ENCODE measurements at regions not wholly inside any gene's neighbourhood (a gene's known extent, or its start where the extent isn't known, plus 50 kb on each side); places are given as distances from the start of the nearest gene placed in this dataset.
"Not testable (repeated sequence)": the region's sequence is repeated elsewhere in the genome, so short reads cannot be mapped to it uniquely, and the experiment has no call there.

DNA sequence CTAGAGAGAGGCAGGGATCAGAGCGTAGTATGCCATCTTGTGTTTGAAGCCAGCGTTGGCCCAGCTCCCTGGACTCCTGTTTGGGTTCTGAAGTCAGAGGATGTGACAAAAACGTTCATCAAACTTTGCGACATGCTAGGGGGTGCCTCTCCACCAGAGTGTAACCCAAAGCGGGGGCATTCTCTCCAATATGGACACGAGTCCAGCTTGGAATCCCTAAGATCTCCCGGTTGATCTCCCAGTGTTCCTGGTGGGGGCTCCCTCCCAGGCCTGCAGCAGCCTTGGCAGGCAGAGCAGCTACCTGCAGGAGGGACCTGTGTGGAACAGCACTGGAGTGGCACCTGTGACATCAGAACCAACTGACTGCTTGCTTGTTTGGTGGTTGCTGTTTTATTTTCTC lies 218.8 kb upstream of the ECI2 start:
- DNase-seq (ENCODE audit: low read depth) = no peak

DNA sequence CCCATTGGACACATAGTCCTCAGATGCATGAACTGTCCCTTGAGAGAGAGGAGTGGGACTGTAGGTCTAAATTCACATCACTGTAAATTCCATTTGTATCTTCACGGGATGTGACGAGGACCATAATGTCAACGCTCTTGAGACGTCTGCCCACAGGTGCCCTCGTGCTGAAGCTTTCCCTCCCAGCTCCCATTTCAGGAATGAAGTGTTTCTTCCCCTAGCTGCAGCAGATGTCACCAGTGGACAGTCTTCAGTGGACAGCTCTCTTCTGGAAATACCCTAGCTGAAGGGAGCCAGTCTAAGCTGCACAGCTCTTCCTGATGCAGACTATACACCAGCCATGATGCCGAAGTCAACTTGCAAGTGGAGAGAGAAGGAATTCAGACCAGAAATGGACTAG lies 217.4 kb upstream of the ECI2 start:
- DNase-seq (ENCODE audit: low read depth) = no peak

DNA sequence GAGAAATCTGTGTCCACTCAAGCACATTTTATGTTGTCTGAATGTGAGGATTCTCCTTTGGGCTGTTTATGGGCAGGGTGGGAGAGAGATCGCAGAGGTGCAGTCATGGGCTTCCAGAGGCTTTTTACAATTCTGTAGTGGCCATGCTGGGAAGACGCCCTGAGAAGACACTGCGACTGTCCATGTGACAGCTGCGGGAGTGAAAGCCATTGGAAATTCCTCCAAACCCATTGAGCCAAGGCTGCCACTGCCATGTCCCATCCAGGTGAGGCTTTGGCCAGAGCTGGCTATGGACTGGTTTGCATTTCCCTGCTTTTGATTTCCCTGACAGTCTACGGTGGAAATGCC lies 216.9 kb upstream of the ECI2 start:
- no peak for DNase-seq (ENCODE audit: low read depth)

DNA sequence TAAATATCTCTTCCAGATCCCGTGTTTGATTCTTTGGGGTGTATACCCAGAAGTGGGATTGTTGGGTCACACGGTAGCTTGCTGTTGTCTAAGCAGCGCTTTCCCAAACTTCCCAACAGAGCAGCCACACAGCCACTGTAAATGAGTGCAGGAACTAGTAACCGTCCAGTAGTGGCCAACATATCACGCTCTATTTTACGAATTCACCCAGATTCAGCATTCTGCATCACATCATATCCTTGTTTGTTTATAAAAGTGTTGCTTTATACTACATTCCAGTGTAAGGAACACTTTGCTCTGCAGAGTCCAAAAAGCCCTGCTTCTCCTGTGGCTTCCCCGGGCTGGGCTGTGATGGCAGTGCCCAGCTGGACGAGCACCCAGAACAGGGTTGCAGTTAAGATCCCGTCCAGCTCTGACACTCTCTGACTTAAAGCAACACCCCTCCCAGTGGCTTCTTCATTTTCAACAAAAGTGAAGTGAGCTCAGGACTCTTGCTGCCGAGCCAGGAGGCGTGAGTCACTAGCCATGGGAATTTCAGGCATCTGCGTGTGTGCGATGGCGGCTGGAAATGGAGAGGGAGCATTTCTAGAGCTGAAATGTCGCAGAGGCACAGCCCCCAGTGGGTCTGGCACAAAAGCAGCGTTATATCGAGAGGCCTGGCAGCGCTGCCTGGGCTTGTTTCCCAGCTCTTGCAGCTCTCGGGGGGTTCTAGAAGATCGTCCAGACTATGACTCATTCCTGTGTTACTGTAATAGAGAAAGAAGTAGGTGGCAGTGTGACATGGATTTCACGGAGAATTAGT lies 216.3 kb upstream of the ECI2 start:
- DNase-seq (ENCODE audit: low read depth) = no peak

DNA sequence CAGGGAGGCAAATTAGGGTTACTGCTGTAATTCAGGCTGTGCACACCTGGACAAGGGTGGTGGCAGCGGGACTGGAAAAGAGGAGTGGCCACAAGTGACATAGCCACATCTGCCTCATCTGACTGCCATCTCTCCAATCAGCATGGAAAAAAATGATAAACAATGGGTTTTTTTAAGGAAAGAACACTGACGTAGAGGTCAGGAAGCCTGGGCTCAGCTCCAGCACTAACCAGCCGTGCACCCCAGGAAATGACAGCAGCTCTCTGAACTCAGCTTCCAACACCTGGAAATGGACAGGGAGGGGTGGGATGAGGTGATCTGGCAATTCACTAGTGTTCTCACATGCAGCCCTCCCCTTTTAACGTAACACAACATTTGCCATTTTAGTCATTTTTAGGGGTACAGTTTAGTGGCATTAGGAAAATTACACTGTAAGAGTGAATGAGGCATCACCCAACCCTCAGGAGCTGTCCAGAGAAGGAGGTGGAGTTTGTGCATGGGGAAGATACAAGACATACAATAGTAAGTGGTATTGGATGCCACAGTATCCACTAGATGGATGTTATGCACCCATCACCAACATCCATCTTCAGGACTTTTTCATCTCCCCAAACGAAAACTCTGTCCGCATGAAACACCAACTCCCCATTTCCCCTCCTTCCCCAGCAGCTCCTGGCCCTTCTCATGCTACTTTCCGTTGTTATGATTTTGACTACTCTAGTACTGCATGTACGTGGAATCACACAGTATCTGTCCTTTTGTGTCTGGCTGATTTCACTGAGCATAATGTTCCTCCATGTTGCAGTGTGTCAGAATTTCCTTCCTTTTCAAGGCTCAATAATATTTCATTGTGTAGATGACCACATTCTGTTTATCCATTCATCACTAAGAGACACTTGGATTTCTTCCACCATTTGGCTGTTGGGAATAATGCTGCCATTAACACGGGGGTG lies 215.5 kb upstream of the ECI2 start:
- DNase-seq (ENCODE audit: low read depth) = no peak

DNA sequence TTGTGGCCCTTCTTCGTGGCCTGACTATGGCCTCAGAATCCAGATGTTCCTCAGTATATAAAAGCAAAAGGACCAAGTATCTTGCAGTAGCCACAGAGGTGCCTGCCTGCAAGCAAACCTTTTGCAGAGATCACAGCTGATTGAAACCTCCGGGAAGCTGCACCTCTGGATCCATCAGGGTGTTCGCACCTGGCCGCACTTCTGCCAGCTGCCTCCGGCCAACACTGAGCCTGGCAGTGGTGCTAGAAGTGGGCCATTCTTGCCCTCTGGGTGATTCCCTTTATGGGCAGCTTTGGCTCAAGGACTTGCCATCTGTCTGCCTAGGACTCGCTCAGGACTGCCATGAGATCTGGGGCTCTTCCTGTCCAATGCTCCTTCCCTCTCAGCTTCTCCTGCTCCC lies 214.6 kb upstream of the ECI2 start:
- DNase-seq (ENCODE audit: low read depth) = no peak

DNA sequence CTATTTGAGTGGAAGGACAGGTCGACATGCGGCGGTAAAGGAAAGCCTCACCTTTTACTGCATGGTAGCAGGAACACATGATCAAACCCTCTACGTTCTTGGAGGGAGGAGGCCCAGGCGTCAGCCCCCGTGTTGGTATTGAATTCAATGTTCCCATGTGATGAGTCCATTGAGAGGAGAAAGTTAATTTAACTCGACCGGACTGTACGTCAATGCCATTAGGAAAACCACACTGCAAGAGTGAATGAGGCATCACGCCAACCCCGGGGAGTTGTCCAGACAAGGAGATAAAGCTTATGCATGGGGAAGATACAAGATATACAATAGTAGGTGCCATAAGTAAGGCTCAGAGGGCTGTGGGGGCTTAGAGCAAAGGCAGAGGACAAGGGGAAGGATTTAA lies 213.9 kb upstream of the ECI2 start:
- DNase-seq (ENCODE audit: low read depth) = no peak

DNA sequence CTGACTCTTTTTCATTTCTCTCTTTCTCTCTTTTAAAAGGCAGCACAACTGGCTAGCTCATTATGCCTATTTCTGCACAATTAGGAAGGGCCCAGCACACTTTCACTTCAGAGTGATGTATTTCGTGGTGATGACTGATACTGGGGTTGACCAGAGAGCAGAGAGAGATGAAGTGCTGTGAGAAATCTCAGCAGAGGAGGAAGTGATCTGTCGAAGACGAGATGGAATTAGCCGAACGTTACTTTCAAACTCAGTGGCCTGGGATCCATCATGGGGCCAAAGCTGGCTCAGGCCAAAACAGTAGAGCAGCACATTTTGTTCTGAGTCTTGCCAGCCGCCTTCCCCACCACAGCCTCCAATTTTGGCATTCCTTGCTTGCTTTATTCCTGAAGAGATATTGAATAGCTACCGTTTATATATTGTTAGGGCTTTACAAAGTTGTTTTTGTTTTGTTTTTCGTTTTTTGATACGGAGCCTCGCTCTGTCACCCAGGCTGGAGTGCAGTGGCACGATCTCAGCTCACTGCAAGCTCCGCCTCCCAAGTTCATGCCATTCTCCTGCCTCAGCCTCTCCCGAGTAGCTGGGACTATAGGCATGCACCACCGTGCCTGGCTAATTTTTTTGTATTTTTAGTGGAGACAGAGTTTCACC lies 213.2 kb upstream of the ECI2 start:
- DNase-seq (ENCODE audit: low read depth) = no peak

DNA sequence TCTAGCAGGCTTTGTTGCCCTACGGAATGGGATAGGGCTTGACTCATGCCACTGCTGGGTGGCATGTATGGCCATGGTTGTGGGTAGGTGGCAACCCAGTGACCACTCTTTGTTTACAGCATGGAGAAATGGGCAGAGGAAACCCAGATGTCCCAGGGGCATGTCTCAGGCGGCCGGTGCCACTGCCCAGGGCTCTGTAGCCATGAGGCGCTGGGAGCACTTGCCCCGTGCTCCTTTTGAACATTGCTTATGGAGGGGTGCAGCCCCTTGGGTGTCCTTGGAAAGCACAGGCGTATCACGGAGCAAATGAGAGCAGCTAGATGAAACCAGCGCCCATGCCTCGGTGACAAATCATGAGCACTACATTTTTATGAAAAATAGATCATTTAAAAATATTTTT lies 212.5 kb upstream of the ECI2 start:
- no peak for DNase-seq (ENCODE audit: low read depth)

DNA sequence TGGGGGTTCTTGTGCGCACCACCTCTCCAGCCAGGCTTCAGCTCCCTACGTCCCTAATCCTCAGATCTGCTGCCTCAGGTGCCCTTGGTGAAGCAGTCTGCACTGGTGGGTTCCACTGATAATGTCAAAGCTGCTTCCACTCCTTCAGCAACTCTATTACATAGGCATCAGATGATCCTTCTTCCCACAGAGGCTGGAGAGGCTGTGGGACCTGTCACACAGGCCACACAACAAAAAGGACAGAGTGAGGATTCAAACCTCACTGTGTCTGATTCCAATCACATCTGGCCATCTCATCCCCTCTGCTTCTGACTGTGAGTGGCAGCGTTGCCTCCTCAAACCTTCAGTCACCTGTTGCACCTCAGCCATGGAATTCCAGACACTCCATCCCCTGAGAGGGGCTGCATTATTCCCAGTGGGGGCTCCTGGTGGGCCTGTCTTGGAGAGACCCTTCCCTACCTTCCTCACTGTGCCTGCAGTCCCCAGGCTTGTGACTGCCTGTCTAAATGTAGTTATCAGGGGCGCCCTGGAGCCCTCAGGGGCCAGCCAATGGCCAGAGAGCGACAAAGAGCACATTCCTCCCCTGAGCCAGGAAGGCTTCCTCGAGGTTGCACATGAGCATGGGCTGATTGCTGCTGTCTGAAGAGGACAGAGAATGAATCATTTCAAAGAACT lies 211.4 kb upstream of the ECI2 start:
- DNase-seq (ENCODE audit: low read depth) = no peak

DNA sequence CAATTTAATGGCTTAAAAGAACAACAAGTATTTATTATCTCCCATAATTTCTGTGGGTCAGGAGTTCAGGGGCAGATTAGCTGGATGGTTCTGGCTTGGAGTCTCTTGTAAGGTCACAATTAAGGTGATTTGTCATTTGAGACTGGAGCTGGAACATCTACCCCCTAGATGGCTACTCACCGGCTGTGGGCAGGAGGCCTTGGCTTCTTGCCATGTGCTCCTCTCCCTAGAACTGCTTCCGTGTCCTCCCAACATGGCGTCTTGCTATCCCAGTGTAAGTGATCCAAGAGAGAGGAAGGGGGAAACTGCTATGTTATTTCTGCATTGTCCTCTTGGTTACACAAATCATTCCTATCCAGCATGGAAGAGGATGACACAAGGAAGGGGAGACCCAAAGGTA lies 210.2 kb upstream of the ECI2 start:
- no peak for DNase-seq (ENCODE audit: low read depth)

DNA sequence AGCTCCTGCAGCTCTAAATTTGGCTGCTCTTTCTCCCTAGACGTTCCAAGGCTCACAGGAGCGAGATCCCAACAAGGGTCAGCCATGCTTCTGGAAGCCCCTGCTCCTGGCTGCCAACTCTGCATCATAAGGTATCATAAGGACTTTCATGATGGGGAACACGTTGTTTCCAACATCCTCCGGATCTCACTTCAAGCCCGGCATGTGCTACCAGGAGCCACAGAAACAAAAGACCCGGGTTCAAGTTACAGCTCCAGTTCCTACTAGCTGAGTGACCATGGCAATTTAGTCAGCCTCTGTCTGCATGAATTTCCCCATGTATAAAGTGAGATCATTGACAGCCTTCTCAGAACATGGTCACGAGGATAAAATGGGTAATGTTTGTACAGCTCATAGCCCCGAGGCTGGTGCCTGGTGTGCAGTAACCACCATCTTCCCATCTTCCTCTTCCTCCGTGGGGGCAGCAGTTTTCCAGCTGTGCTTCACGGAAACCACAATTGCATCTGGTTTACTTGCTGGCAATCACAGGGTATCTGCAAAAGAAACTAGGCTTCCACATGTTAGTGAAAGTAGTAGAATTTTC lies 209.0 kb upstream of the ECI2 start:
- DNase-seq (ENCODE audit: low read depth) = no peak

DNA sequence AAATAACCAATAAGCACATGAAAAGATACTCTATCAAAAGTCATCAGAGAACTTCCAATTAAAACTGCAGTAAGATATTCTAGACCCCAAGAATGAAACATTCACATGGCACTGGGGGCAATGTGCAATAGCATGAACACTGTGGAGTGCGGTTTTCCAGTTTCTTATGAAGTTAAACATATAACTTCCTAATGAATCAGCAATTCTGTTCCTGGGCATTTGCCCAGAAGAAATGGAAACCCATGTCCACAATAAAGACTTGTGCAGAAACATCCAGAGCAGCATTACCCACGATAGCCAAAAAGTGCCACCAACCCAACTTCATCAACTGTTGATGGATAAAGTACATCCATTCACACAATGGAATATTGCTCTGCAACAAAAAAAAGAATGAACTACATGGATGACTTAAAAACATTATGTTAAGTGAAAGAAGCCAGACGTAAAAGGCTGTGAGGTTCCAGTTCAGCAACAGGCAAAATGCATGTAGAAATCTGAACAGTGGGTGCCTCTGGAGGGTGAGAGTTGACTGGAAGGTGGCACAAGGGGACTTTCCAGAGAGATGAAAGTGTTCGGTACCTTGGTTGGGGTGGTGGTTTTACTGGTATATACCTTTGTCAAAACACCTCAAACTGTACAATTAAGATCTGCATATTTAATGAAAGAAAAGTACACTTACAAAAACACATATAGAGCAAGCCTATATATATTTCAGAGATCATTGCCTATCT lies 207.2 kb upstream of the ECI2 start:
- no peak for DNase-seq (ENCODE audit: low read depth)

DNA sequence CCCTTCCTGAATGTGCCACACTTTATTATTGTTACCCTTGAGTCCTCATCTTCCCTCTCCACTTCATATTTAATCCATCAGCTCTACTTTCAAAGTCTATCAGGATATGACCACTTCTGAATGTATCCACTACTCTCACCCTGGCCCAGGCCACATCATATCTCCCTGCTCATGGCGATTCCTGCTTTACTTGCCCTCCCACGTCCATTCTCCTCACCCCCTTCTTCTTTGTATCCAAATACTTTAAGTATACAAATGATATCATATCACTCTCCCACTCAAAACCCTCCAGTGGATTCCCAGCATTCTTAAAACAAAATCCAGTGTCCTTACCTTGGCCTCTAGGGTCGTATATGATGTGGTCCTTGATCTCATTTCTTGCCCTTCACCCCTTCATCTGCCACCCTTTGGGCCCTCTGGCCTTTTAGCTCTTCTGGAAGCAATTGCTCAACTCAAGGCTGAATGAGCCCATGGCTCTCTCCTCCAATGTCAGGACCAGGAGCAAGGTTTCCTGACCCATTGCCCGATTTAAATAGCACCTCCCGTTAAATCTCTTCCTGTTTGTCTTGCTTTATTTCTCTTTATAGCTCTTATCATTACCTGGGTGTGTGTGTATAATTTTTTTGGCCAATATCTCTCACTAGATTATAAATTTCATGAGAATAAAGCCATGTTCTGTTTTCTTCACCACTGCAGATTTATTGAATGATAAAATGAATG lies 205.9 kb upstream of the ECI2 start:
- DNase-seq (ENCODE audit: low read depth) = no peak

DNA sequence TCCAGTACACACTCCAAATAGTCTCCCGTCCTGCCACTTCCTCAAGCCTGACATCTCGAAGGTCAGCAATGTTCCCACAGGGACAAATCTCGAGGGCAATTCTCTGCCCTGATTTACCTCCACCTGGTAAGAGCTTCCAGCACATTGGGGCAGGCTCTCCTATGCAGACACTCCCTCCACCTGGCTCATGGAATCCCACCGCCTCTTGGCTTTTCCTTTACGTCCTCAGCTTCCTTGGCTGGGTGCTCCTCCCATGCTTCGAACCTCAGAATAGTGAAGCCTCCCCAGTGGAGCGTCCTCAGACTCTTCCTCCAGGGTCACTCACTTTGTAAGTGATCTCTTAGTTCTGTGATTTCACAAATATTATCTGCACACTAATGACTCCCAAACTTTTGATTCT lies 205.2 kb upstream of the ECI2 start:
- no peak for DNase-seq (ENCODE audit: low read depth)

DNA sequence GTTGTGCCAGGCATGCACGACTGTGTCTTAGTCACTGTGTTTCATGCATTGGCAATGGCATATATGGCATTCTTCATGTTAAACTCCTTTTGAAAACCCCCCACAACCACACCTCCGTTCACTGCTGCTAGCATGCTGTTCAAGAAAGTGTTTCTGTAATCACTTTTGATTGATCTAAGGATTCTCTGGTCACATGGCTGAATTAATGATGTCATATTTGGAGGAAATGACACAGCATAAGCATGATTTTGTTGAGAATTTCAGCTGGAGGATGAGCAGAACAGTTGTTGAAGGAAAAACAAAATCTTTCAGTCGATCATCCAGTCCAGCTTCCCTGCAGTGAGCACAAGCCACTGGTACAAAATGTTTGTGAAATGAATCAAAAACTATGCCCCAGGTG lies 203.5 kb upstream of the ECI2 start:
- DNase-seq (ENCODE audit: low read depth) = no peak

DNA sequence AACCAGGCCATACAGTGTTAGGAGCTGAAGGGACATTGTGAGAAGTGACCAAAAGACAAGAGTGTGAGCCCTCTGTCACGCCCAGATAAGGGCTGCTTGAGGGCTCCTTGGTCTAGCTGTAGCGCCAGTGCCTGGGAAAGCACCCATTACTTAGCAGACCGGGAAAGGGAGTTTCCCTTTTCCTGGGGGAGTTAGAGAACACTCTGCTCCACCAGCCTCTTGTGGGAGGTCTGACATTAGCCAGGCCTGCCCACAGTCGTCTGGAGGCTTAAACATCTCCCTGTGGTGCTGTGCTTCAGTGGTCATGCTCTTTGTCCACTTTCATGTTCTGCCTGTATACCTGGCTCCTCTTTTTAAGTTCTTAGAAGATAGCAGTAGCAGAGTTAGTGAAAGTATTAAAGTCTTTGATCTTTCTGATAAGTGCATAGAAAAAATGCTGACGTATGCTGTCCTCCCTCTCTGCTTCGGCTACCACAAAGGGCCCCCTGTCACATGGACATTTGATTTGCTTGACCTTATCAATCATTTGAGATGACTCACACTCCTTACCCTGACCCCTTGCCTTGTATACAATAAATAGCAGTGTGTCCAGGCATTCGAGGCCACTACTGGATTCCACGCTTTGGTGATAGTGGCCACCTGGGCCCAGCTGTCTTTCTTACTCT lies 201.5 kb upstream of the ECI2 start:
- no peak for DNase-seq (ENCODE audit: low read depth)

DNA sequence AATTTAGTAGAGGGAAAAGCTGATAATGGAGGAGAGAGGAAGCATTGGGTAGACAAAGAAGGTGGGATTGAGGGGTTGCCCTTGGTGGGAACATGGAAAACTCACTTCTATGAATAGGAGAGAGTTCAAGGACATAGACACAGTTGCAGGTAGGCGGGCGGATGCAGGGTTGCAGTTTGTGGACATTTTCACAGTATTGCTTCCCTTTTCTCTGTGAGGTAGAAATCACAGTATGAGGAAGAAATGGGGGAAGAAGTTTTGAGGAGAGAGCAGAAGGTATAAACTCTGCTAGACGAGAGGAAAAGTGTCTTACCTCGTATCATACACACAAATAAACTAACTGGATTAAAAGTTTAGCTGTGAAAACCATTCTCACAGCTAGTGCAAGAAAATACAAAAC lies 200.7 kb upstream of the ECI2 start:
- no peak for DNase-seq (ENCODE audit: low read depth)

DNA sequence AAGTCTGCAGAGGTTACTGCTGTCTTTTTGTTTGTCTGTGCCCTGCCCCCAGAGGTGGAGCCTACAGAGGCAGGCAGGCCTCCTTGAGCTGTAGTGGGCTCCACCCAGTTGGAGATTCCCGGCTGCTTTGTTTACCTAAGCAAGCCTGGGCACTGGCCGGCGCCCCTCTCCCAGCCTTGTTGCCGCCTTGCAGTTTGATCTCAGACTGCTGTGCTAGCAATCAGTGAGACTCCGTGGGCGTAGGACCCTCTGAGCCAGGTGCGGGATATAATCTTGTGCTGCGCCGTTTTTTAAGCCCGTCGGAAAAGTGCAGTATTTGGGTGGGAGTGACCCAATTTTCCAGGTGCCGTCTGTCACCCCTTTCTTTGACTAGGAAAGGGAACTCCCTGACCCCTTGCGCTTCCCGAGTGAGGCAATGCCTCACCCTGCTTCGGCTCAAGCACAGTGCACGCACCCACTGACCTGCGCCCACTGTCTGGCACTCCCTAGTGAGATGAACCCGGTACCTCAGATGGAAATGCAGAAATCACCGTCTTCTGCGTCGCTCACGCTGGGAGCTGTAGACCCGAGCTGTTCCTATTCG lies 198.9 kb upstream of the ECI2 start:
- DNase-seq (ENCODE audit: low read depth) = not testable (repeated sequence)

DNA sequence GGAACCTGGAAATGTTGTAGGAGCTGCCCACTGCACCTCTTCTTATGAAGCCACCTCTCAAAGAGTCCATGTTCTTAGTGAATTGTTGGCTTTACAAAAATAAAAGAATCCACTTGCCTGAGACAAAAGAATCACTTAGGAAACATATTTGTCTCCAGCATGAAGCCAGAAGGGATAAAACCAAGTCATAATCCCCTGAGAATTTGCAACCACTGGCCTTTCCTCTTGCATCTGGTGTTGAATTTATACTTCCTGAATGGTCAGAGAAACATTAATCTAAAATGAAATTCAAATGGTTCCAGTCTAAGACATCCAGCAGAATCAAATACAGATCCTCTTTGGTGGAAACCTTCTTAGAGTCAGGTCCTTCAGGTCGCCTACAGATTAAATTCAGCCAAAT lies 192.5 kb upstream of the ECI2 start:
- DNase-seq (ENCODE audit: low read depth) = no peak
